CD4-positive, alpha-beta T cell treated with Interleukin-1 beta for 1 hour (primary cell): ENCODE measurements at regions not wholly inside any gene's neighbourhood (a gene's known extent, or its start where the extent isn't known, plus 50 kb on each side); places are given as distances from the start of the nearest gene placed in this dataset.

Source experiments
- DNase-seq, 2 donors: peaks; one replicate each; pipeline ENCODE4 v3.0.0-alpha.2; 2020 to 2022

- no peak for DNase-seq
These were observed 233.8 kb upstream of the NCAM1 start for GRCh38 chr11:112727341-112727841.

- DNase-seq: no peak
These were observed 232.9 kb upstream of the NCAM1 start for GRCh38 chr11:112728288-112728687.

- DNase-seq: no peak
These were observed 232.5 kb upstream of the NCAM1 start for GRCh38 chr11:112728716-112729115.

- no peak for DNase-seq
These were observed 230.6 kb upstream of the NCAM1 start for GRCh38 chr11:112730591-112730990.

GRCh38 chr11:112731538-112731937 is 229.7 kb upstream of the NCAM1 start:
- no peak for DNase-seq

- no peak for DNase-seq
These were observed 229.2 kb upstream of the NCAM1 start for GRCh38 chr11:112732031-112732430.

GRCh38 chr11:112734207-112734606 is 227.0 kb upstream of the NCAM1 start:
- DNase-seq: no peak

GRCh38 chr11:112735470-112735869 is 225.8 kb upstream of the NCAM1 start:
- DNase-seq: no peak

GRCh38 chr11:112744041-112744440 is 217.2 kb upstream of the NCAM1 start:
- DNase-seq: no peak

- DNase-seq: no peak
These were observed 215.2 kb upstream of the NCAM1 start for GRCh38 chr11:112745973-112746372.

GRCh38 chr11:112748252-112748651 is 213.0 kb upstream of the NCAM1 start:
- DNase-seq: no peak

GRCh38 chr11:112748713-112749543 is 212.3 kb upstream of the NCAM1 start:
- DNase-seq: no peak

- DNase-seq: no peak
These were observed 209.9 kb upstream of the NCAM1 start for GRCh38 chr11:112751329-112751728.

- DNase-seq: no peak
These were observed 209.4 kb upstream of the NCAM1 start for GRCh38 chr11:112751772-112752171.

- DNase-seq: no peak
These were observed 208.7 kb upstream of the NCAM1 start for GRCh38 chr11:112752563-112752962.

GRCh38 chr11:112753706-112754105 is 207.5 kb upstream of the NCAM1 start:
- DNase-seq: no peak

GRCh38 chr11:112759418-112759817 is 201.8 kb upstream of the NCAM1 start:
- no peak for DNase-seq

GRCh38 chr11:112760396-112761059 is 200.7 kb upstream of the NCAM1 start:
- no peak for DNase-seq

- DNase-seq: no peak
These were observed 199.1 kb upstream of the NCAM1 start for GRCh38 chr11:112761911-112762706.

- no peak for DNase-seq
These were observed 198.5 kb upstream of the NCAM1 start for GRCh38 chr11:112762707-112763090.

GRCh38 chr11:112765337-112765736 is 195.9 kb upstream of the NCAM1 start:
- DNase-seq: no peak

- no peak for DNase-seq
These were observed 192.1 kb upstream of the NCAM1 start for GRCh38 chr11:112769170-112769569.

- DNase-seq: no peak
These were observed 191.6 kb upstream of the NCAM1 start for GRCh38 chr11:112769584-112769983.
